K562 (cell line): ENCODE measurements at regions not wholly inside any gene's neighbourhood (a gene's known extent, or its start where the extent isn't known, plus 50 kb on each side); places are given as distances from the start of the nearest gene placed in this dataset.

Experiments used
- ATAC-seq: fragments of 200-7000 bp; cut with Tn5 transposase; 3 replicates; pipeline ENCODE4 v1.9.1; 2020; ENCODE audit warnings: moderate library complexity
- BruUV-seq: library from RNA; stranded (reverse); fragments of 400-500 nt; replicated peaks from 2 replicates; lab custom pipeline; 2021; lab: Mats Ljungman, UMichigan
- CTCF ChIA-PET: fragments of 300-600 bp; formaldehyde crosslinking; extraction: SDS; loops from one replicate; lab custom pipeline; 2021; ENCODE audit warnings: low intra/inter-chr PET ratio; lab: Yijun Ruan, JAX
- POLR2A ChIA-PET: fragments of 300-600, 350-650 bp; sonication (Branson Sonifier 250); formaldehyde crosslinking; extraction: SDS; loops from one replicate; lab custom pipeline; 2021; ENCODE audit warnings: antibody characterized with exemption, inconsistent platforms; lab: Yijun Ruan, JAX
- DNase-seq, 4 experiments: peaks; one replicate each; pipeline versions ENCODE4 v3.0.0 to v3.0.0-alpha.2; 2011 to 2018; ENCODE audit warnings: low spot score in 3 of 4, mixed read lengths in 3 of 4; ENCODE audit errors: extremely low read depth in 1 of 4
- FAIRE-seq: peaks from 2 replicates; lab custom pipeline; 2011; peaks lifted over from hg19 to GRCh38; lab: Jason Lieb, UNC
- H2AFZ ChIP-seq: 2 replicates; pipeline ENCODE4 v1.6.0; 2011; ENCODE audit warnings: low read depth, low read length, control low read depth, inconsistent platforms
- H3K27ac ChIP-seq: fragments of 200-600 bp; 3 replicates; pipeline ENCODE4 v1.8.0; 2011; ENCODE audit warnings: low read depth, mild to moderate bottlenecking, control low read depth, inconsistent platforms, low read length, moderate library complexity, mixed read lengths; ENCODE audit errors: extremely low read depth
- H3K27me3 ChIP-seq, 2 experiments: fragments of 300-600 bp in 1 of 2; 2 replicates in 1 of 2; 3 replicates in 1 of 2; pipeline versions ENCODE4 v1.6.0 to v1.8.0; 2011; ENCODE audit warnings: inconsistent platforms in 2 of 2, low read length in 2 of 2, mild to moderate bottlenecking in 1 of 2, mixed read lengths in 1 of 2, moderate library complexity in 1 of 2; ENCODE audit not compliant: control insufficient read depth in 2 of 2, insufficient read depth in 2 of 2
- H3K36me3 ChIP-seq: fragments of 300-600 bp; 3 replicates; pipeline ENCODE4 v1.8.0; 2011; ENCODE audit warnings: mild to moderate bottlenecking, low read length, inconsistent platforms; ENCODE audit not compliant: control insufficient read depth, insufficient read depth
- H3K4me1 ChIP-seq, 2 experiments: fragments of 200-600 bp in 1 of 2; replicated peaks in 1 of 2; 2 replicates in 1 of 2; 3 replicates in 1 of 2; pipeline versions ENCODE4 v1.5.1 to v1.8.0; 2011; ENCODE audit warnings: inconsistent platforms in 2 of 2, low read length in 2 of 2, mild to moderate bottlenecking in 1 of 2, mixed read lengths in 1 of 2, moderate library complexity in 1 of 2; ENCODE audit not compliant: control insufficient read depth in 2 of 2, insufficient read depth in 2 of 2
- H3K4me2 ChIP-seq: 2 replicates; pipeline ENCODE4 v1.6.1; 2011; ENCODE audit warnings: low read length, control low read depth, inconsistent platforms, mixed read lengths; ENCODE audit not compliant: insufficient read depth
- H3K4me3 ChIP-seq: fragments of 200-600 bp; sonication (generic), shearing (Covaris generic); 2 replicates; pipeline ENCODE4 v1.5.1; 2016; ENCODE audit warnings: control low read depth, inconsistent platforms
- H3K79me2 ChIP-seq: fragments of 200-600 bp; 3 replicates; pipeline ENCODE4 v1.8.0; 2011; ENCODE audit warnings: low read length, inconsistent platforms; ENCODE audit not compliant: control insufficient read depth, insufficient read depth
- H3K9ac ChIP-seq, 2 experiments: 2 replicates each; pipeline versions ENCODE4 v1.6.0 to v1.6.1; 2011; ENCODE audit warnings: low read depth in 2 of 2, low read length in 2 of 2, control low read depth in 1 of 2, inconsistent platforms in 1 of 2, mild to moderate bottlenecking in 1 of 2, mixed read lengths in 1 of 2; ENCODE audit not compliant: insufficient read depth in 1 of 2
- H3K9me1 ChIP-seq: one replicate; pipeline ENCODE4 v1.6.0; 2011; ENCODE audit warnings: inconsistent platforms, mild to moderate bottlenecking, low read length, moderate library complexity; ENCODE audit not compliant: control insufficient read depth, insufficient read depth
- H3K9me3 ChIP-seq: replicated peaks from 2 replicates; pipeline ENCODE4 v1.5.1; 2011; ENCODE audit warnings: low read depth, low read length, inconsistent platforms; ENCODE audit not compliant: control insufficient read depth, insufficient read depth
- H4K20me1 ChIP-seq: replicated peaks from 2 replicates; pipeline ENCODE4 v1.6.1; 2011; ENCODE audit warnings: low read length, inconsistent platforms, mixed read lengths; ENCODE audit not compliant: control insufficient read depth, insufficient read depth
- BCL6 ChIP-seq: fragments of 250-450 bp; sonication (Bioruptor Pico); IDR thresholded peaks from 2 replicates; pipeline ENCODE4 v1.4.0; 2020
- CBX3 ChIP-seq, 2 experiments: IDR thresholded peaks; 1 replicate in 1 of 2; 2 replicates in 1 of 2; pipeline ENCODE4 v1.6.1; 2012; ENCODE audit warnings: inconsistent platforms in 2 of 2, low read length in 2 of 2, borderline replicate concordance in 1 of 2, control low read depth in 1 of 2
- ELF4 ChIP-seq: fragments of 450-650 bp; formaldehyde crosslinking; IDR thresholded peaks from 2 replicates; pipeline ENCODE4 v1.4.0; 2022; ENCODE audit warnings: missing genetic modification characterization
- FOSL1 ChIP-seq: fragments of 200-800 bp; sonication (Bioruptor generic); conservative IDR thresholded peaks from 2 replicates; pipeline ENCODE4 v1.6.1; 2016; ENCODE audit warnings: missing genetic modification characterization, missing compliant biosample characterization
- HMG20B ChIP-seq: fragments of 250-450 bp; sonication (Bioruptor Pico); IDR thresholded peaks from 2 replicates; pipeline ENCODE4 v1.5.0; 2021; ENCODE audit warnings: mild to moderate bottlenecking
- HNRNPLL ChIP-seq: fragments of 200-400 bp; formaldehyde crosslinking; IDR thresholded peaks from 2 replicates; pipeline ENCODE4 v1.6.1; 2017; ENCODE audit warnings: low read length, low read depth, mild to moderate bottlenecking; ENCODE audit not compliant: poor library complexity, severe bottlenecking
- KAT2B ChIP-seq: IDR thresholded peaks from one replicate; pipeline ENCODE4 v1.6.1; 2012; ENCODE audit warnings: low read depth, mild to moderate bottlenecking, control low read depth, inconsistent platforms, low read length, moderate library complexity
- OTX1 ChIP-seq: fragments of 450-650 bp; formaldehyde crosslinking; IDR thresholded peaks from 2 replicates; pipeline ENCODE4 v1.4.0; 2022; ENCODE audit warnings: mild to moderate bottlenecking
- SAFB2 ChIP-seq: fragments of 200-400 bp; formaldehyde crosslinking; IDR thresholded peaks from 2 replicates; pipeline ENCODE4 v1.6.1; 2018; ENCODE audit warnings: borderline replicate concordance, low read length, low read depth, moderate library complexity; ENCODE audit not compliant: severe bottlenecking
- SMAD2 ChIP-seq: fragments of 150-350 bp; IDR thresholded peaks from 2 replicates; pipeline ENCODE4 v1.6.1; 2014; ENCODE audit warnings: low read depth, mild to moderate bottlenecking, low read length
- SREBF2 ChIP-seq: sonication (generic); formaldehyde crosslinking; IDR thresholded peaks from 2 replicates; pipeline ENCODE4 v1.4.0; 2020; ENCODE audit warnings: mild to moderate bottlenecking, missing genetic modification reagents
- TFAM ChIP-seq: fragments of 250-450 bp; sonication (Bioruptor Pico); conservative IDR thresholded peaks from 2 replicates; pipeline ENCODE4 v1.5.0; 2021; ENCODE audit warnings: mild to moderate bottlenecking, moderate library complexity
- TRIM28 ChIP-seq: fragments of 450-650 bp; IDR thresholded peaks from 2 replicates; pipeline ENCODE4 v1.6.1; 2017
- ZFX ChIP-seq: sonication (generic); formaldehyde crosslinking; IDR thresholded peaks from 2 replicates; pipeline ENCODE4 v1.8.0; 2022; ENCODE audit warnings: mild to moderate bottlenecking, missing genetic modification reagents, moderate library complexity
- ZNF354B ChIP-seq: fragments of 250-450 bp; sonication (Bioruptor Pico); IDR thresholded peaks from 2 replicates; pipeline ENCODE4 v1.4.0; 2020
- WGBS: fragments of 100-300 bp; shearing (Covaris generic); methylation state at CpG from one replicate; pipeline ENCODE4 v1.1.6; 2016; ENCODE audit warnings: low coverage, mixed read lengths; ENCODE audit not compliant: insufficient coverage; ENCODE audit errors: missing lambda C conversion rate; 5-methylcytosine and 5-hydroxymethylcytosine counted together
- in situ Hi-C: fragments of 300-500 bp; cut with MboI; formaldehyde crosslinking; loops from 4 replicates; pipeline ENCODE4 v1.15.0; 2018; ENCODE audit warnings: inconsistent platforms, mixed read lengths
- intact Hi-C: fragments of 100-400 bp; cut with micrococcal nuclease; formaldehyde crosslinking; loops from 2 replicates; pipeline ENCODE4 v1.14.2; 2022
- TF ChIP-seq, protein P1 (sequence below): fragments of 150-350 bp; conservative IDR thresholded peaks from 2 replicates; pipeline ENCODE4 v1.6.1; 2014; ENCODE audit warnings: low read length
- TF ChIP-seq, protein P2 (sequence below), 3 experiments: fragments of 200-800 bp in 1 of 3; sonication (Bioruptor generic) in 1 of 3; sonication (generic) in 1 of 3; formaldehyde crosslinking in 1 of 3; IDR thresholded peaks; 2 replicates each; pipeline versions ENCODE4 v1.6.1 to v1.8.0; 2016 to 2022; ENCODE audit warnings: mild to moderate bottlenecking in 2 of 3, missing compliant biosample characterization in 2 of 3, missing genetic modification characterization in 2 of 3, missing genetic modification reagents in 1 of 3

DNA sequence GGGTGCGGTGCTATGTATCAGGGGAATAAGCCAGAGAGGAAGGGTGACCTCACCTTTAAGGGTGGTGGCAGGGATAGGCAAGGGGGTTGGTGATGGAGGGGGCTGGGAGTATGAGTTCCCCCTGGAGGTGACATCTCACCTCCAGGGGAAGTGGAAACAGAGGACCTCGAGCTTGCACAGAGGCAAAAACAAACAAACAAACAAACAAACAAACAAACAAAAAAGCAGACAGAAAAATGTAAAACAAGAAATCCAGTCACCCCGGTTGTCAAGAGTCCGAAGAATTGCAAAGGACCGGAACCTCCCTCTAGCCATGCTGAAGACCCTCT, 112.2 kb upstream of the MYL2 start:
- ATAC-seq, result no peak
- no peak for FAIRE-seq
- DNase-seq, result no peak
- ChIA-PET CTCF (no interaction called here), POLR2A (interaction anchor here (0.6 kb wide), 1 partner anchor 136 kb away, joined by 3 read pairs; no protein-coding TSS in a partner anchor)
- Histone ChIP-seq H3K36me3 (no peaks in the 10 kb centered on the region), H3K27ac (no peak overlapping the region), H4K20me1 (no peaks in the 10 kb centered on the region), H3K4me1 (peaks cover 0 to 6% of the 10 kb centered on the region in 2 experiments; a peak in 2 of 5 replicates), H3K4me2 (no peak overlapping the region), H3K9me3 (no peaks in the 10 kb centered on the region), H3K27me3 (peaks cover 13 to 32% of the 10 kb centered on the region in 2 experiments), H3K79me2 (no peaks in the 10 kb centered on the region), H3K9me1 (no peaks in the 10 kb centered on the region), H3K4me3 (no peak overlapping the region), H3K9ac (no peak overlapping the region), H2AFZ (no peak overlapping the region)
- no TSS peak for BruUV-seq
- TF ChIP-seq, protein P1, sequence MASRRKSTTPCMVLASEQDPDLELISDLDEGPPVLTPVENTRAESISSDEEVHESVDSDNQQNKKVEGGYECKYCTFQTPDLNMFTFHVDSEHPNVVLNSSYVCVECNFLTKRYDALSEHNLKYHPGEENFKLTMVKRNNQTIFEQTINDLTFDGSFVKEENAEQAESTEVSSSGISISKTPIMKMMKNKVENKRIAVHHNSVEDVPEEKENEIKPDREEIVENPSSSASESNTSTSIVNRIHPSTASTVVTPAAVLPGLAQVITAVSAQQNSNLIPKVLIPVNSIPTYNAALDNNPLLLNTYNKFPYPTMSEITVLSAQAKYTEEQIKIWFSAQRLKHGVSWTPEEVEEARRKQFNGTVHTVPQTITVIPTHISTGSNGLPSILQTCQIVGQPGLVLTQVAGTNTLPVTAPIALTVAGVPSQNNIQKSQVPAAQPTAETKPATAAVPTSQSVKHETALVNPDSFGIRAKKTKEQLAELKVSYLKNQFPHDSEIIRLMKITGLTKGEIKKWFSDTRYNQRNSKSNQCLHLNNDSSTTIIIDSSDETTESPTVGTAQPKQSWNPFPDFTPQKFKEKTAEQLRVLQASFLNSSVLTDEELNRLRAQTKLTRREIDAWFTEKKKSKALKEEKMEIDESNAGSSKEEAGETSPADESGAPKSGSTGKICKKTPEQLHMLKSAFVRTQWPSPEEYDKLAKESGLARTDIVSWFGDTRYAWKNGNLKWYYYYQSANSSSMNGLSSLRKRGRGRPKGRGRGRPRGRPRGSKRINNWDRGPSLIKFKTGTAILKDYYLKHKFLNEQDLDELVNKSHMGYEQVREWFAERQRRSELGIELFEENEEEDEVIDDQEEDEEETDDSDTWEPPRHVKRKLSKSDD, result no peak
- TF ChIP-seq KAT2B, result no peak
- no peak for TF ChIP-seq ZFX (CRISPR knock-in tag)
- TF ChIP-seq CBX3 (IDR thresholded peaks at IDR 0.05; ENCODE audit: borderline replicate concordance in 1 of 2, low read length in 2 of 2), result no peak
- TF ChIP-seq SREBF2 (CRISPR knock-in tag), result no peak
- no peak for TF ChIP-seq FOSL1 (tag)
- TF ChIP-seq, protein P2, sequence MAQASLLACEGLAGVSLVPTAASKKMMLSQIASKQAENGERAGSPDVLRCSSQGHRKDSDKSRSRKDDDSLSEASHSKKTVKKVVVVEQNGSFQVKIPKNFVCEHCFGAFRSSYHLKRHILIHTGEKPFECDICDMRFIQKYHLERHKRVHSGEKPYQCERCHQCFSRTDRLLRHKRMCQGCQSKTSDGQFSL (CRISPR knock-in tag; IDR thresholded peaks at IDR 0.05), result no peak
- TF ChIP-seq, protein P2 (tag; IDR thresholded peaks at IDR 0.05), result no peak
- TF ChIP-seq HNRNPLL, result no peak
- no peak for TF ChIP-seq OTX1
- no peak for TF ChIP-seq BCL6 (CRISPR knock-in tag)
- no peak for TF ChIP-seq TRIM28
- TF ChIP-seq TFAM (CRISPR knock-in tag), result no peak
- TF ChIP-seq HMG20B (CRISPR knock-in tag), result no peak
- no peak for TF ChIP-seq ELF4 (CRISPR knock-in tag)
- no peak for TF ChIP-seq ZNF354B (CRISPR knock-in tag)
- TF ChIP-seq SAFB2, result no peak
- TF ChIP-seq SMAD2, result no peak
- WGBS, result 22% methylated on average over 5 of the region's 5 CpGs
- in situ Hi-C loops (no loop called here), intact Hi-C loops (no loop called here)
